ENCODE measurements at regions not wholly inside any gene's neighbourhood (a gene's known extent, or its start where the extent isn't known, plus 50 kb on each side); places are given as distances from the start of the nearest gene placed in this dataset.

- TF ChIP-seq CTCF (IDR thresholded peaks at IDR 0.05 in 2 of 3, conservative IDR thresholded peaks at IDR 0.05 in 1 of 3; ENCODE audit: control insufficient read depth in 2 of 3, extremely low read depth in 1 of 3, insufficient read depth in 1 of 3, low read depth in 3 of 3, low read length in 3 of 3), result no peak
- no peak for TF ChIP-seq SMC3 (IDR thresholded peaks at IDR 0.05; ENCODE audit: borderline replicate concordance, low read length)
- no peak for TF ChIP-seq MXI1 (IDR thresholded peaks at IDR 0.05; ENCODE audit: low read depth, low read length)
- no peak for TF ChIP-seq ATF3 (IDR thresholded peaks at IDR 0.05; ENCODE audit: borderline replicate concordance, extremely low read depth, low read depth, low read length)
- TF ChIP-seq POLR2AphosphoS5 (IDR thresholded peaks at IDR 0.05; ENCODE audit: low read length), result no peak
- TF ChIP-seq CHD4 (IDR thresholded peaks at IDR 0.05), result no peak
- TF ChIP-seq REST (IDR thresholded peaks at IDR 0.05; ENCODE audit: low read depth, low read length), result no peak
- TF ChIP-seq NFIC (IDR thresholded peaks at IDR 0.05; ENCODE audit: low read depth, low read length), result no peak
- TF ChIP-seq MAX (IDR thresholded peaks at IDR 0.05; ENCODE audit: low read depth, low read length), result no peak
- TF ChIP-seq ZBTB40 (IDR thresholded peaks at IDR 0.05; ENCODE audit: borderline replicate concordance), result no peak
- no peak for TF ChIP-seq KDM1A (IDR thresholded peaks at IDR 0.05; ENCODE audit: borderline replicate concordance)
- no peak for TF ChIP-seq CHD1 (IDR thresholded peaks at IDR 0.05; ENCODE audit: low read depth, low read length)
- no peak for TF ChIP-seq JUNB (IDR thresholded peaks at IDR 0.05)
- TF ChIP-seq EZH2 (IDR thresholded peaks at IDR 0.05; ENCODE audit: borderline replicate concordance, control insufficient read depth, low read depth, low read length), result no peak
These were observed 50.4 kb upstream of the SLC25A4 start for GRCh38 chr4:185092535-185093197.

Measured in GM12878 (cell line).